HG02588 (cell line): ENCODE measurements at regions not wholly inside any gene's neighbourhood (a gene's known extent, or its start where the extent isn't known, plus 50 kb on each side); places are given as distances from the start of the nearest gene placed in this dataset.

Source experiments
- ATAC-seq: cut with Tn5 transposase; IDR thresholded peaks from one replicate; pipeline ENCODE4 v1.9.1; 2021; ENCODE audit warnings: mild to moderate bottlenecking, moderate library complexity; ENCODE audit not compliant: unreplicated experiment

DNA sequence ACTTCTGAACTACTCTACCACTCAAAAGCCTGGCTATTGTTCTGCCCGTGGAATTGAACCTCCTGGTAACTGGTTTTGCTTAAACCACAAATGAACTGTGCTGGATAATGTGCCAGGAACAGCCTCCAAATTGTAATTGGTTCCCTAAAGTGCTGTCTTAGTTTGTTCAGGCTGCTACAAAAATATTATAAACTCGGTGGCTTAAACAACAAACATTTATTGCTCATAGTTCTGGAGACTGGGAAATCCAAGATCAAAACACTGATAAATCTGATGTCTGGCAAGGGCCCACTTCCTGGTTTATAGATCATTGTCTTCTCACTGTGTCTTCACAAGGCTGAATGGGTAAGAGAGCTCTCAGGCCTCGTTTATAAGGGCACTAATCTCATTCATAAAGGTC lies 149.2 kb upstream of the NCKAP5 start:
- ATAC-seq: no peak

DNA sequence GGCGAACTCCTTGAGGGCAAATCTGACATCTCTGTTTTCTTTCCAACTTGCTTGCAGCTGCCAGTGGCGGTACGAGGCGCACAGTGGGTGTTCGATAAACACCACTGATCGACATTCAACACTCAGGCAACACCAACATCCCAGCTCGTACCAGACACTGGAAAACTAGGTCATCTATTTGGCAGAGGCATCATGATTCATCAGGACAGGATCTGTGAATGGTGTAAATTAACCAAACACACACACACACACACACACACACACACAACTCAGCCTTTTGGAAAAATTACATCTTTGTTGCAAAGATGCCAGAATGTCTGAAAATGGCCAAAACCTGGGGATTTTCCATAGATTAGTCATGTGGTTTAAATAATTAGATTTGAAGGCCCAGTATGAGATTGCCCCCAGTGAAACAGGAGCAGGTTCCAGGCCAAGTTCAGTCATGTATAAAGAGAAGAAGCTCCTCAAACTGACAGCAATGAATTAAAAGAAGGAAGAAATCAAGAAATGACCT lies 150.5 kb upstream of the NCKAP5 start:
- no peak for ATAC-seq

DNA sequence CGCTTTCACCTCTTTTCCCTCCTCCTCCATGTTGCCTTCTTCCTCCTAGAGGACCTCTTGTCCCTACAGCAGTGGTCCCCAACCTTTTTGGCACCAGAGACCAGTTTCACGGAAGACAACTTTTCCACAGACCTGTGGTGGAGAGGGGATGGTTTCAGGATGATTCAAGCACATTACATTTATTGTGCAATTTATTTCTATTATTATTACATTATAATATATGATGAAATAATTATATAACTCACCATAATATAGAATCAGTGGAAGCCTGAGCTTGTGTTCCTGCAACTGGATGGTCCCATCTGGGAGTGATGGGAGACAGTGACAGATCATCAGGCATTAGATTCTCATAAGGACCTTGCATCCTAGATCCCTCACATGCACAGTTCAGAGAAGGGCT lies 152.2 kb upstream of the NCKAP5 start:
- no peak for ATAC-seq

DNA sequence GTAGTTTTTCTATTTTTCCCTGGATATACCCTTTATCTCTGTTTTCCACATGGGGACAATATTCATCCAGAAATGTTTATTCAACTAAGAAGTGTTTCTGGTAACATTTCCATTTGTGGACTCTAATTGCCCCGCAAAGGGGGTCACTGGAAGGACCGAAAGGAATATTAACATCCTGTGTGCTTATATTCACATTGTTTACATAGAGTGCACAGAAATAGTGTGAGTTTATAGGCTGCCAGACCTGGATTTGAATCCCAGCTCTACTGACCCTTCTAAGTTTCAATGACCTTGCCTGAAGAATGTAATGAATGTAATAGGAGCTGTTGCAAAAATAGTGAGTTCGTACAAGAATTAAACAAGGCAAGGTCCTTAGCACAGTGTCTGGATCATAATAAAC lies 152.9 kb upstream of the NCKAP5 start:
- no peak for ATAC-seq

DNA sequence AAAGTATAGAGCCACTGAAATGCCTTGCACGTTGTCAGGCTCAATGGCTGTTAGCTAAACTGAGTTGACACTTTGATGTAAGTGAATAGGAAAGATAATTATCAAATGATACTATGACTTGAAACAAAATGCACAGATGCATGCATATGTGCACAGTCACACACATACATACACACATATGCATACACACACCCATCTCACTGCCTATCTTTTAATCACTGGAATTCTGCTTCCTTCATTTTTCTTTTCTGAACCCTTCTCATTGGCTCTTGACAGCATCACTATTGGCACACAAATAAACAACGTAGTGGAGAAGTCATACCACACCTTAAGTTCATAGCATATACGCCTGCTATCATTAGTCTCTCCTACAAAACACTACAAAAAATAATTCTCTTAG lies 154.9 kb upstream of the NCKAP5 start:
- ATAC-seq: no peak

DNA sequence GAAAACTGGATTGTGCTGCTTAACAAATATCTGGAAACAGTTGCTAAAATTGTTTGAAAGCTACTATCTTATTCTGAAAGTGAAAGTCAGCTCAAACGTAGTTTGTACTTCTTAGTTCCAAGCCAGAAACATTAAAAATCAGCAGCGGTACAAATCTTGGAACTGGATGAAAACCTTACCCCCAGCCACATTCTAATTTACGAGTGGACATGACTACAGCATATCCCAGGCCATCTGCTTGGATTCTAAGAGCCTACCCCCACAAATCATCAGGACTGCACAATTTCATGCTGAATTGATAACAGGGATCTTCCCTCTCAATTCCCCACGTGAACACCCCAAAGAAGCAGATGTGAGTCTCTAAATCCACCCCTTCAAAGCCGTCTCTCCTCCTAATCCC lies 158.7 kb upstream of the NCKAP5 start:
- ATAC-seq: no peak

DNA sequence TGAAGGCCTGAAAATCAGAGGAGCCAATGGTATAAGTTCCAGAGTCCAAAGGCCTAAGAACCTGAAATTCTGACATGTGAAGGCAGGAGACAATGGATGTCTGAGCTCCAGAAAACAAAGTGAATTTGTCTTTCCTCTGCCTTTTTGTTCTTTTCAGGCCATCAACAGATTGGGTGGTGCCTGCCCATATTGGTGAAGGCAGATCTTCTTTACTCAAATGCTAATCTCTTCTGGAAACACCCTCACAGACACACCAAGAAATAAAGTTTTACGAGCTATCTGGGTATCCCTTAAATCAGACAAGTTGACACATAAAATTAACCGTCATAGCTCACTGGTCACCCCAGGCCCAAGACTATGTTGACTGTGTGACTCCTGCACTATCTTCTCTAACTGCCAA lies 163.8 kb upstream of the NCKAP5 start:
- no peak for ATAC-seq

DNA sequence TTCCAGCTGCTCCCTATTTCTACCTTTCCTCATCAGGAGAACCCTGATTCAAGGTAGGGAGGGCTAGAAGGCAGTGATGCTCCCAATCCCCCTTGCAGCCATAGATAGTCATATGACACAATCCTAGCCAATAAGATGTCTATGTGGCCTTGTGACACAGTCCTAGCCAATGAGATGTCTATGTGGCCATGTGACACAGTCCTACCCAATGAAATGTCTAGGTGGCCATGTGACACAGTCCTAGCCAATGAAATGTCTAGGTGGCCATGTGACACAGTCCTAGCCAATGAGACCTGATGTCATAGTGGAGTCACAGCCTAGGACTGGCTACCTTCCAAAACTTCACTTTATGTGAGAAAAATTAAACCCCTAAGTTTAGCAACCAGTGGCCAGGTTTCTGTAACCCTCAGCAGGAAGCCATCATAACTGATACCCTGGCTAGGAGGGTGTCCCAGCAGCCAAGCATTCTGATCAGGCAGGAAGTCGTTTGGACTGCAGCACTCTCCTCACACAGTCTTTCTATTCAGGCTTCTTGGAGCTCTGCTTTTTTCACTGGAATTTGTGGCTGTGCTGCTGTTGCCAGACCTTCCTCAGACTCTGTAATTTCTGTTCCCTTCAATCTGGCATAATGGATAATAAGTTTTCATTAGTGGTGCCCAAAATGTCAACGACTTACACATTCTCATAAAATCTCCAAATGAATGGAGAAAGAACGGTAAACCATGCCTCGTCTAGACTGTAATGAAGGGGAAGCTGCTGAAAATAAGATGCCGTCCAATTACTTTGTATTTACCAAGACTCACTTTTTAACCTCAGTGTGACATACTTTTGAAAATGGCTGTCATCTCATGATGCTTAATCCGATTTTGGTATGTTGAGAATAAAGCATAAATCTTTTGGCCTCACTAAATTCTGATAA lies 165.0 kb upstream of the NCKAP5 start:
- ATAC-seq: no peak

DNA sequence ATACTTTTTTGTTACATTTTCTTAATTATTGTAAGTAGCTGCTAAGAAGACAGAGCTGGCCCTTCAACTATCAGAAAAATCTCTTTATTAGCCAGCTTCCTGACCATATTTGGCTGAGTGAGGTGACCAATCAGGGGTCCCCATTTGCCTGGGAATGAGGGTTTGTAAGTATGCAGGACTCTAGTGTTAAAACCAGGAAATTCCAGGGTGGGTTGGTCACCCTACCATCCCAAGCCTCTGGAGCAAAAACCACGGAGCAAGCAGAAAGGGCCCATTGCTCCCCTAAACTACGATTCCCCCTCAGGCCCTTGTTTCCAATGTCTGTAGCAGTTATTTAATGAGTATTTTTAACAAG lies 165.6 kb upstream of the NCKAP5 start:
- ATAC-seq: no peak

DNA sequence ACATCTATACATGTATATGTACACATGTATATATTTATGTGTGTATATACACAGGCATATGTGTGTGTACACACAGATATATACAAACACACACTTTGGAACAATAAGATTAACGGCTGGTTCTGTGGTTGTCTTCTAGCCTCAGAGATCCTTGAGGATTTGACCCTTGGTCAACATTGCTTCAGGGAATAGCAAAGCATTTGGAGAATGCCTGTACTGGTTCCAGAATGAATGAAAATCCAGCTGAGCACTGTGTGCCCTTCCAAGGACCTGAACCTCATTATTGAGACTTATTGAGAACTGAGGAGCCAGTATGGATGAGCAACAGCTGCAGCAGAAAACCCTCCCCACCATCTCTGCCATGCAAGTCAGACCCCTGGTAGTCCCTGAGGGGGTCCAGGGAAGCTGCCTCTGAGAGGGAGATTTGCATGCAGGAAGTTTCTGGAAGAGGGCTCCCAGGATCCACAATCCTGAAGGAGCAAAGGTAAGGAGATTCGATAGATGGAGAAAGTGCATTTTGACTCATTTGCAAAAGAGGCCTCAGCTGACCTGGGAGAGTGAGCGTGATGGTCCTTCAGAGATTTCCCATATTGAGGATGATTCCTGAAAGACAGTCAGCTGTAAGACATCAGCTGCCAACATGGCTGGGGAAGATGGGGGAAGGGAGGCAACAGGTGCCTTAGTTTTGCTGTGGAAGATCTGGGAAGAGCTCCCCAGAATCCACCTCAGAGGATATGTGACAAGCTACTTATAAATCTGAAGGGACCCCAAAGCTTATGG lies 166.6 kb upstream of the NCKAP5 start:
- no peak for ATAC-seq

DNA sequence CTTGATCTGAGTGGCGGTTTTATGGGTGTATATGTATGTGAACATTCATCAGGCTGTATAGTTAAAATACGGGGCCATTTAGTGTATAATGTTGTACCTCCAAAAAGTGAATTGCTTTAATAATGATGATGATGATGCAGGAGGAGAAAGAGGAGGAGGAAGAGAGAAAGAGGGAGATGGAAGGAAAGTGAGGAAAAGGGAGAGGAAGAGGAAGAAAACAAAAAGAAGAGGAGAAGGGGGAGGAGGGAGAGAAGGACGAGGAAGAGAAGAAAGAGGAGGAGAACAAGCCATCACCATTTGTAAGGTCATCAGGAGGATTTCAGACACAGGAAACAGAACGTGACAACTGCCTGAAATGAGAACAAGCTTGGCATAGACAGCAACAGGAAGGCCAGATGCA lies 168.4 kb upstream of the NCKAP5 start:
- ATAC-seq: no peak

DNA sequence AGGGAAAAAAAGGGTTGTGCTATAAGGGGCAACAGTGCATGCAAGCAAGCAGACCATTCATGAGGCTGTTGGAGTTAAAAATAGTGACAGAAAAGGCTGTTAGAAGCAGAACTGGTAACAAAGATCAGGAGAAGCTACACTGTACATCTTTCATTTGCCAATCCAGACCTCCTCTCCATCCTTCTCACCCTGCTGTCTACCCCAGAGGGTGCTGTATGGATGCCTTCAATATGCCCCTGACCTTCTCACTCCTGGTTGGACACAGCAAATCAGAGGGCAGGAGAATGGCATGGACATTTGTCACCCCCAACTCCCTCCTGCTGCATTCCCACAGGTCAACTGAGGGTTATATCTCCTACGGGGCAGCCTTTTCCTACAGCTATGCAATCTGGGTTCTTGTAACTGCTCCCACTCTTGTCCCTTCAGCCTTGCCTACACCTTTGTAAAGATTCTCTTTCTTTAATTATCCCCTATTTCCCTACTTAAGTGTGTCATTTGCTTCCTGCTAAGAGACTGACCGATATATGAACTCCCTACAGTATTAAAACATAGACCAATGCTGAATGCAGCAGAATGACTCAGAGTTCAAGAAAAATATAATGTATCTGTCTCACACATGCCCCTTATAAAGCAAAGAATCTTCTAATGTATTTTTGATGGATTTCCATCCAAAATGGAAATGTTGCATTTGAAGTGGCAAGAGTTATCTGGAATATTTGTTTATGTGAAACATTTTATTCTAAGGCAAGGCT lies 169.2 kb upstream of the NCKAP5 start:
- ATAC-seq: no peak

DNA sequence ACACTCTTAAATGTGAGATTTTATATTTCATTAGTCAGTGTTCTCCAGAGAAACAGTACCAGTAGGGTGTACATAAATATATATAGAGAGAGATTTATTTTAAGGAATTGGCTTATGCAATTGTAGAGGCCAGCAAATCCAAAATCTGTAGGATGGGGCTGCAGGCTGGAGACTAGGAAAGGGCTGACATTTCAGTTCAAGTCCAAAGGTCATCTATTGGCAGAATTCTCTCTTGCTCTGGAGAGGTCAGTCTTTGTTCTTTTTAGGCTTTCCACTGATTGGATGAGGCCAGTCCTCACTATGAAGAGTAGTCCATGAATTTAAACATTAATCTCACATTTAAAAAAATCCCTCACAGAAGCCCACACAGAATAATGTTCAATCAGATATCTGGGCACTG lies 170.8 kb upstream of the NCKAP5 start:
- no peak for ATAC-seq

DNA sequence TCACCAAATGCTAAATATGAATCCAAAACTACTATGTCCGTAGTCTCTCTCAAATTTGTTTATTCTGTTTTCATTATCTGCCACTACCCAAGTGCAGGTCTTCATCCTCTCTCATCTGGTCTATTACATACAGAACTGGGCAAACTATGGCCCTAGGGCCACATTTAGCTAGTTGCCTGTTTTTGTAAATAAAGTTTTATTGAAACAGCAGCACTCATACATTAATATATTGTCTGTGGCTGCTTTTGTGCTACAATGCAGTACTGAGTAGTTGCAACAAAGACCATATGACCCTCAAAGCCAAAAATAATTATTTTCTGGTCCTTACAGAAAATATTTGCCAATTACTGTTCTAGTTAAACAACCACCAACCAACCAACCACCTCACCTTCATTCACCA lies 172.2 kb upstream of the NCKAP5 start:
- no peak for ATAC-seq

DNA sequence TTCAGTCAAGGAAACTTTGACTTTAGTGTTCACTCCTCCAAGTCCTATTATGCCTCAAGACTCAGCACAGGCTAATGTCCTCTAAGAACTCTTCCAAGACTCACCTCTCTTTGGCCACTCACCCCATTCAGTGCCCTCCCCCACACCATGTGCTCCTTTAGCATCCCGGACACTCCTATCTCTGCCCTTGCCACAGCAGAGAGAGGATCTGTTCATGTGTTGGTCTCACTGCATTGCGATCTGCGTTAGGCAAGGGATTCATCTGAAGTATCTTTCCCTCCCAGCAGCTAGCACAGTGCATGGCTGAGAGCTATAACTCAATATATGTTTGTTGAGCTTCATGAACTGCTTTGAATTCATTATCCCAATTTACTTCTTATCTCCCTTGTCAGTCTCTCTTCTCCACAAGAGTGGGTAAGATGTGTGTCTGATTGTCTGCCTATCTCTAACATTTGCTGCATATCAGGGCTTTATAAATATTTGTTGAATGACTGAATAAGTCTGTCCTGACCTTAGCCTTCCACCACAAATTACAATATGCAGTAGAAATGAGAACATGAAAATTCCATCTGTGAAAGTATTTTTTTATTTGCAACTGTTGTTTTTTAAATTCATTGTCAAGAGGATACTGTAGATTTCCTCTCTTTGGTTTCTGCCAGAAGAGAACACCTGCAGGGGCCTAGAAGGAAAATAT lies 179.9 kb upstream of the NCKAP5 start:
- no peak for ATAC-seq

DNA sequence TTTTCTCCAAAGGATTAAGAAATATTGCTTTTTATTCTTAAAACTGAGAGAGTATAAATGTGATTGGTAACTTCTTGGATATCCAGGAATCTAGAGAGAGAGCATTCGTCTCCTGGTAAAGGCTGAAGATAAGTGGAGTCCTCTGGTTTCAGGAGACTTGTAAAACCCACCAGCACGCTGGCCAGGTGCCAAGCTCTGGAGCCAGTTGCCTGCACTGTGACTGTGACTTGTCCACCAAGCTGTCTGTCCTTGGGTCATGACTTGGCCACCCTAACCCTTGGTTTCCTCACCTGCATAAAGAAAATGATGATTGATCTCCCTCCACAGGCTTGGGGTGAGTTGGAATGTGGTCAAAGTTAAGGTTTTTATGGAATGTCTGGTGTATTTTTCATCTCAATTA lies 185.4 kb upstream of the NCKAP5 start:
- ATAC-seq: no peak

DNA sequence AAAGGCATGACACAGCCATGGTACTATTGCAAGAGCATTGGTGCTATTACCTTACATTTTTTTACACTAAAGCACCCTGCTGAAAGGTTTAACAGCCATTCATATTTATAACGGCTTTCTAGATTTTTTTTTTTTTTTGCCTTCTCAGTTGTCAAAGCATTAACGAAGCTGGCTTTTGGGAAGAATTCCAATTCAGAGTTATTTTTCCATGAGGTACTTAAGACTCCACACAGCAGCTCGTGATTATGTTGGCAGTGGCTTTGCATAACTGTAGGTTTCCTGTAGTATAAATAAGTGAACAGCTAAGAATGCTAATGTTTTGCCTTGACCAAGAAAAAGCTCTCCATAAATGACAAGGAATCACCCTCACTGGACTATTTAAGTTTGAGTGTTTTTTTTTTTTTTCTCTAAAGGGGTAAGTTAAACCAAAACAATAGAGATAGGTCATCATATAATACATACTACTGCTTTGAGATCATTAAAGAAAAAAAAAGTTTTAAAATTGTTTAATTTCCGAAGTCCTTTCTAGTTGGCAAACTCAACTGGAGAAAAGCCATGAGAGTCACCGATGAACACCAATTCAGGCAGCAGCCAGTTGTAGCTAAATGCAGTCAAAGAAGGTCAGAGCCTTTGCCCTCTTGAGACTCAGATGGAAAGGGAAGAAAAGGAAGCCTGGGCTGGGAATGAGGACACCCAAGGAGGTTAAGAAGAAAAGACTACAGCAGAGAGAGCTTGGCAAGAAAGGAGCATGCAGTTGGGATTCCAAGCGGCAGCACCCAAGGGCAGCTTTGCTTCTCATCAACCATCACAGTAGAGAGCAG lies 187.4 kb upstream of the NCKAP5 start:
- ATAC-seq: no peak

DNA sequence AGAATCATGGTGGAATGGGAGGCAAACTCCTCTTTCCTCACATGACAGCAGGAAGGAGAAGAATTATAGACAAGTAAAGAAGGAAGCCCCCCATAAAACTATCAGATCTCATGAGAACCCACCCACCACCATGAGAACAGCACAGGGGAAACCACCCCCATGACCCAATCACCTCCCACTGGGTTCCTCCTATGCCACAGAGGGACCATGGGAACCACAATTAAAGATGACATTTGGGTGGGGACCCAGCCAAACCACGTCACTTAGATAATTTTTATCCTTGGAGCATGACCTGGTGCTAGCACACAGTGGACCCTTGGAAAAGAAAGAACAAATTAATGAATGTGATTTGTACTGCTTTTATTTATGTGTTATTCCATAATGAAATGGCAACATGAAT lies 188.6 kb upstream of the NCKAP5 start:
- no peak for ATAC-seq

DNA sequence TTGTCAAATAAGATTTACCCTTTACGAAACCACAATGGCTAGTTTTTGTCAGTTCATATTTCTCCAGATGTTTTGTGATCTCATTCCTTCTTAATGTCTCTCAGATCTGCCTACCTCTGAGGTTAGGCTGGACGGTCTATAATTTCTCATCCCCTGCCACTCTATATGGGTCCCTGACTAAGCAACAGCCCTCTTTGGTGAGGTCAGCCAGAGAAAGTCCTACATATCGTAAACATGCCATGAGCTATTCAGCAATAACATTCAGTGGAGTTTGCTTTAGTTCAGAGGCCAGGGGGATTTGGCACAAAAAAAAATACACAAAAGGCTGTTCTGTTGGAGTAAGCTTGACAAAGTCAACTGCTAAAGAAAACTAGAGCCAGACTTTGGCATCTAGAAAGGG lies 192.1 kb upstream of the NCKAP5 start:
- ATAC-seq: no peak

DNA sequence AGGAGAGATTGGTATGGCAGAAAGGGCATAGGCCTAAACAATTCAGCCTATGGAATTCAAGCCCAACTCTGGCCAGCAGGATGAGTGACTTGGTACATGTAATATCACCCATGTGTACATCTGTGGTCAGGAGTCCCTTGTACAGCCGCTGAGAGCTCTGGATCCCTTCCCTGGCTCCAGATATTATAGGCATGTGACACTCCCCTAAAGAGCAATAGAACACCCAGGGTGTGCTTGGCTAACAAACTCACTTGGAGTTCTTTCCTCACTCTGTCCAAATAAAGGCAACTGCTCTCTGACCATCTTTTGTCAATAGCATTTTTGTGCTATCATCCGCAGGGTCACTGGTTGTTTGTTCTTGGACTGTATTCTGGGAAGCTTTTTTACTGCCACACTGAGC lies 197.4 kb upstream of the NCKAP5 start:
- no peak for ATAC-seq
